Activated CD4-positive, alpha-beta T cell treated with anti-CD3 and anti-CD28 coated beads for 48 hours (primary cell): ENCODE measurements at regions not wholly inside any gene's neighbourhood (a gene's known extent, or its start where the extent isn't known, plus 50 kb on each side); places are given as distances from the start of the nearest gene placed in this dataset.
"Not testable (repeated sequence)": the region's sequence is repeated elsewhere in the genome, so short reads cannot be mapped to it uniquely, and the experiment has no call there.

Source experiments
- DNase-seq: peaks from one replicate; pipeline ENCODE4 v3.0.0-alpha.2; 2020

- DNase-seq = no peak
Observed at GRCh38 chr6:43898358-43899131, 128.5 kb downstream of the VEGFA start.

DNA sequence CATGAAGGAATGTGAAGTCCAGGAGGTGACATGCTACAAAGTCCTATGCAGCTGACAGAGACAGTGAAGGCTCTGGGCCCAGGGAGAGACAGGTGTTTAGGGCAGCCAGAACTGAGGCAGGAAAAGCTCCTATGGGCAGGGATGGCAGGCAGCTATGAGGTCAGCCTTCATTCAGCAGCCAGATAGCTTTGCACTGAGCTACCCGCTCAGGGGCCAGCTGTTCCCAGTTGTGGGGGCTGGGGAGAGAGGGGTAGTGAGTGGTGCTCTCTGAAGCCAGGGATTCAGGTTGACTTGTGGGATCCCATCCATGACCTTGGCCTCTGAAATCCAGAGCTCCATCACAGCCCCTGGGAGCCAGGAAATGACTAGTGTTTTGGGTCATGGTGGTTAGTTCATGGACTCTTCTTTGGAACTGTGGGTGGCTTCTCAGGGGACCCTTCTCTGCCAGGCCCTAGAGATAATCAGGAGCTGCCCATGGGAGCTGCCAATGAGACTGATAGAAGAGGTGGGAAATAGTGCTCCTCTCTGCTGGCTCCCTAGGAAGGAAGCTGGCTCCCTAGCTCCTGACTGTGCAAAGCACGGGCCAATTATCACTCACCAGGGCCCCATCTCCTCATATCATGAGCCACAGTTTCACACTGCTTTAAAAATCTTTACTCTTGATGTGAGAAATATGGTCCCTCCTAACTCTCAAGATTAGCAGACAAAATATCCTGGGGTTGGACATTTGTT, 127.7 kb downstream of the VEGFA start:
- DNase-seq = no peak

- no peak for DNase-seq
Observed at GRCh38 chr6:43896329-43897255, 126.6 kb downstream of the VEGFA start.

- DNase-seq = no peak
Observed at GRCh38 chr6:43895656-43896328, 125.8 kb downstream of the VEGFA start.

DNA sequence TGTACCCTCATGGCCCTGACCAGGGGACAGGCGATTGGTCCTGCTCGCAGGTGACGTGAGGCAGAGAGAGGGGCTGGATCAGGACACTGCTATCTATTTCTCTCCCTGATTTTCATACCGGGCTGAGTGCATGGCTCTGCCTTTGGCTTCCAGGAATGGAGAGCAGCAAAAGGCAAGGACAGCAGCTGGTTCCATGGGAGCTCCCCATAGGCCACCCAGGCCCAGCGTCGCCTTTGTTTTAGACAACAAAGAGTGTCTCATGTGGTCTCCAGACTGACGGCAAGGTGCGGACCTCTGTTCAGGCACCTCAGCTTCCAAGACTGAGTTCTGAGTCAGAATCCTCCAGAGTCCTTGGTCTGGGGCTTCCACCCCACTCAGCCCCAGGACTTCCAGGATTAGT, 123.1 kb downstream of the VEGFA start:
- no peak for DNase-seq

DNA sequence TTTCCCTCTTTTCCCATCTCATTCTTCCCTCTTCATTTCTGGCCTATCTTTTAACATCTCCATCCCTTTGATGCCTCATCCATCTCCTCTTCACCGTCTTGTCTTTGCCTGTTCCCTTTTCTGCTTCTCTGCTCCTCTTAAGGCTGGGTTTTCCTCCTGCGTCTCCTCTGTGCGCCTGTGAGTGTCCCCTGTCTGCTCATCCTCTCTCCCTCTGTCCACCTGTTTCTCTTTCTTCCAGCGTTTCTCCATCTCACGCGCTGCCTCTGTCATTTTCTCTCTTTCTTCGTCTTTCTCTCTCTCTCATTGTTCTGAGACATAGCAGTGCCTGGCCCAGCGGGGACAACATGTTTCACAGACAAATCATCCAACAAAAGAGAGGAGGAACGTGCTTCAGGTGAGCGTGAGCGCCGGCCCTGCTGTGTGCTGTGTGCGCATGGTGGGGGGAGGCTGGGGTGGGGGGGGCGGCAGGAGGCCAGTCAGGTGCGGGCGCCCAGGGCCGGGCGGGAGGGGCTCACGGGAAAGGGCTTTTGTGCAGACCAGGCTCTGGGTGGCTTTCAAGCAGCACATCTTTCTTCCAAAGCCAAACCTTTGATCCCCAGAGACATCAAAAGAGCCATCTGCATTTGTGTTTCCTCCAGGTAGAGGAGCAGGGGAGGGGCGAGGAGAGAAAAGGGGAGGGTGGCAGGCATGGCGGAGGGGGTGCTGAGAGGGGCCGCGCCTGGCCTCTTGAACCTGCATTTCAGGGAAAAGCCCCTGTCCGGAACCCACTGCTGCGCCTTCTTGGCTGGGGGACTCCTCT, 121.3 kb downstream of the VEGFA start:
- DNase-seq = no peak

DNA sequence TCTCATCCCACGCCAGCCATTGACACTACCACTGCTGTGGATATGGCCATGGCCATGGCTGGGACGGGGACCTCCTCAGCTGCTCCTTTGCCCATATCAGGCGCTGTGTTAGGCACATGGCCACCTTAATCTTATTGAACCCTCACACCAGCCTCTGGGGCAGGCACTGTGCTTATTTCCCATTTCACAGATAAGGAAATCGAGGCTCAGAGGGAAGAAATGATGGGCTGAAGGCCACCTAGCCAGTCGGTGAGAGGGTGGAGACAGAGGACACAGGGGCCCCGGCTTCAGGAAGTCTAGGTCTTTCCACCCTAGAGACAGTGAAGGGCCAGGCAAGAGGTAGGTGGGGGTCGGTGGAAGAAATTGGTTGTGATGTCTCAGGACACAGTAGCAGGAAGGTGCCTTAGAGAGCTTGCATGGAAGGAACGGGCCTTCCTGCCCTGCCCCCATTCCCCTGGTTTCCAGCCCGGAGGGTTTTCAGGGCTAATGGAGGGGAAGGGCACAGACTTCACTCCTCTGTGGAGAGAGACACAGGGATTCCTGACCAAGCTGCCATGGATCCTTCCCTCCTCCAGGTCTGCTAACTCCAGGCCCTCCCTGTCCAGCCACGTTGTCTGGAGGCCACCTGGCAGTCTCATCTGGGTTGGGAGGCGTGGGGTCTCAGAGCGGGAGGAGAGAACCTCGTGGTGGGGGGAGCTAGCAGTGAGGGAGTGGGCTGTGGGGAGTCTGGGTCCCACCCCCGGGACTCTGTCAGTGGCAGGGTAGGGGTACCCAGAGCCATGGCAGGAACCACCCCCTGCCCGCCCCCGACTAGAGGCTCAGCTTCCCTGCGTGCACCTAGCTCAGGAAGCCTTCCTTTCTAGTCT, 120.4 kb downstream of the VEGFA start:
- no peak for DNase-seq

GRCh38 chr6:43887906-43888683, 118.1 kb downstream of the VEGFA start:
- no peak for DNase-seq

DNA sequence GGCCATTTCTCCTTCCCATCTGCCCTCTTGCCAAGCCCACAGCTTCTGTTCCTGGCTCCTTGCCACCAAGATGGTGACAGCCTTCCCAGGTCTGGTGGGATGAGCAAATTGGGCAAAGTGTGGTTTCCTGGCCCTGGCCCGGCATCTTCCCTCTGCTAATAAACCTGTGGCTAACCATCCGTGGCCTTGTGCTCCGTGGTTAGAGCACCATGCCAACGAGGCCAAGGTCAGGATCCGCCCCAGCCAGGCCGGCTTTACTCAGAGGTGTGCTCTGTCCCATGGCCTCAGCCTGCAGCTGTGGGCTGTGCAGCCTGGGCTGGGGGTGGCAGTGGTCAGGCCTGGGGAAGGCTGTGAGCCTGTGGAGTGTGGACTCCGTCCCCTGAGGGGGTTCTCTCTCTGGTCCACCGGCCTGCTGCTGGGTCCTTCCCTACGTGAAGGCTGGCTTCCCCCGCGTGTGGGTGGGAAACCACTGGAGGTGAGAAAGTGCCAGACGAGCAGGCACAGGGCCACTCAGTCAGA, 117.4 kb downstream of the VEGFA start:
- no peak for DNase-seq

- no peak for DNase-seq
Observed at GRCh38 chr6:43886717-43887339, 116.8 kb downstream of the VEGFA start.

GRCh38 chr6:43886067-43886461, 116.1 kb downstream of the VEGFA start:
- DNase-seq = no peak

GRCh38 chr6:43885399-43886066, 115.5 kb downstream of the VEGFA start:
- DNase-seq = no peak

GRCh38 chr6:43884652-43885022, 114.6 kb downstream of the VEGFA start:
- no peak for DNase-seq

GRCh38 chr6:43883847-43884651, 114.0 kb downstream of the VEGFA start:
- DNase-seq = no peak

DNA sequence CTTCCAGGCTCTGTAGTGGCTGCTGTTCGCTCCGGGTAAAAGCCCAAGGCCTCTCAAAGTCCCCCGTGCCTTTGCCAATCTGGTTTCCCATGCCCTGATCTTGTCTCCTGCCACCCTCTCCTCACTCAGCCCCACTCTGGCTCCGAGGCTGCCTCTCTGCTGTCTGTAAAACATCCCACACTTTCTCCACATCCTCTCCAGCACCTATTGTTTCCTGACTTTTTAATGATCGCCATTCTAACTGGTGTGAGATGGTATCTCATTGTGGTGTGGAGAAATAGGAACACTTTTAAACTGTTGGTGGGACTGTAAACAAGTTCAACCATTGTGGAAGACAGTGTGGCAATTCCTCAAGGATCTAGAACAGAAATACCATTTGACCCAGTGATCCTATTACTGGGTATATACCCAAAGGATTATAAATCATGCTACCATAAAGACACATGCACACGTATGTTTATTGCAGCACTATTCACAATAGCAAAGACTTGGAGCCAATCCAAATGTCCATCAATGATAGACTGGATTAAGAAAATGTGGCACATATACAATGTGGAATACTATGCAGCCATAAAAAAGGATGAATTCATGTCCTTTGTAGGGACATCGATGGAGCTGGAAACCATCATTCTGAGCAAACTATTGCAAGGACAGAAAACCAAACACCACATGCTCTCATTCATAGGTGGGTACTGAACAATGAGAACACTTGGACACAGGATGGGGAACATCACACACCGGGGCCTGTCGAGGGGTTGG, 112.9 kb downstream of the VEGFA start:
- DNase-seq = not testable (repeated sequence)

GRCh38 chr6:43880236-43881137, 110.5 kb downstream of the VEGFA start:
- no peak for DNase-seq
